ENCODE measurements at regions not wholly inside any gene's neighbourhood (a gene's known extent, or its start where the extent isn't known, plus 50 kb on each side); places are given as distances from the start of the nearest gene placed in this dataset.

- ATAC-seq (no peak), DNase-seq (ENCODE audit: low spot score) (no peak)
- H3K27ac Mint-ChIP-seq = no peak overlapping the region
- POLR2A ChIA-PET = no interaction called here
- H3K4me1 Mint-ChIP-seq = peaks cover 13% of the 10 kb centered on the region
- H3K27me3 Mint-ChIP-seq (ENCODE audit: low read depth) = no peaks in the 10 kb centered on the region
- no peak overlapping the region for H3K4me3 Mint-ChIP-seq
- TF ChIP-seq CREB1 (CRISPR knock-in tag; IDR thresholded peaks at IDR 0.05) (no peak), AFF4 (CRISPR knock-in tag; IDR thresholded peaks at IDR 0.05; ENCODE audit: borderline replicate concordance) (no peak), GTF2I (CRISPR knock-in tag; conservative IDR thresholded peaks at IDR 0.05) (no peak), ETV6 (CRISPR knock-in tag; IDR thresholded peaks at IDR 0.05) (no peak)
- CTCF ChIA-PET = no interaction called here
- no peaks in the 10 kb centered on the region for H3K36me3 Mint-ChIP-seq
- H3K9me3 Mint-ChIP-seq = peaks cover 3% of the 10 kb centered on the region; the same call in 1 of the 2 replicates
Measured at GRCh38 chr6:104324301-104324700, 535.4 kb downstream of the HACE1 start.

GRCh38 chr6:104322841-104323240 lies 536.9 kb downstream of the HACE1 start:
- H3K4me3 Mint-ChIP-seq = no peak overlapping the region
- POLR2A ChIA-PET = no interaction called here
- H3K27me3 Mint-ChIP-seq (ENCODE audit: low read depth) = no peaks in the 10 kb centered on the region
- CTCF ChIA-PET = interaction anchor here (0.9 to 1.0 kb wide), 2 partner anchors 12 to 203 kb away, joined by 3 to 5 read pairs; no protein-coding TSS in a partner anchor
- DNase-seq (ENCODE audit: low spot score) = no peak
- peaks cover 3% of the 10 kb centered on the region; the same call in 1 of the 2 replicates for H3K9me3 Mint-ChIP-seq
- no peak for ATAC-seq
- no peaks in the 10 kb centered on the region for H3K36me3 Mint-ChIP-seq
- no peak overlapping the region for H3K27ac Mint-ChIP-seq
- H3K4me1 Mint-ChIP-seq = peaks cover 13% of the 10 kb centered on the region
- TF ChIP-seq ZNF532 (CRISPR knock-in tag; IDR thresholded peaks at IDR 0.05; ENCODE audit: borderline replicate concordance) (no peak), TEAD4 (CRISPR knock-in tag; IDR thresholded peaks at IDR 0.05) (no peak), FOXJ3 (CRISPR knock-in tag; IDR thresholded peaks at IDR 0.05; ENCODE audit: borderline replicate concordance) (no peak), NFYB (CRISPR knock-in tag; conservative IDR thresholded peaks at IDR 0.05; ENCODE audit: low read depth) (no peak), SOX15 (CRISPR knock-in tag; IDR thresholded peaks at IDR 0.05) (no peak), FOXK1 (CRISPR knock-in tag; IDR thresholded peaks at IDR 0.05) (no peak), JUN (CRISPR knock-in tag; IDR thresholded peaks at IDR 0.05) (no peak), CTCF (IDR thresholded peaks at IDR 0.05) (no peak), NR3C1 (CRISPR knock-in tag; conservative IDR thresholded peaks at IDR 0.05; ENCODE audit: low read depth) (no peak), SP1 (CRISPR knock-in tag; conservative IDR thresholded peaks at IDR 0.05) (no peak), PRDM15 (CRISPR knock-in tag; IDR thresholded peaks at IDR 0.05) (no peak), AR (CRISPR knock-in tag; IDR thresholded peaks at IDR 0.05) (no peak), ZSCAN18 (CRISPR knock-in tag; IDR thresholded peaks at IDR 0.05) (no peak), PRRX2 (CRISPR knock-in tag; IDR thresholded peaks at IDR 0.05) (no peak), ZNF416 (CRISPR knock-in tag; IDR thresholded peaks at IDR 0.05) (no peak)

All from WTC11 (cell line).